Right atrium auricular region (tissue), 2 donors: ENCODE measurements at regions not wholly inside any gene's neighbourhood (a gene's known extent, or its start where the extent isn't known, plus 50 kb on each side); places are given as distances from the start of the nearest gene placed in this dataset.

ENCODE experiments used
- DNase-seq: peaks from one replicate; pipeline ENCODE4 v3.0.0-alpha.2; 2019; ENCODE audit warnings: low spot score
- H3K27ac ChIP-seq, 2 donors: fragments of 200-600 bp; sonication (generic); 1 replicate in 1 of 2; 2 replicates in 1 of 2; pipeline ENCODE4 v1.5.1; 2016 to 2019
- H3K27me3 ChIP-seq, 2 donors: fragments of 200-600 bp; sonication (generic); one replicate each; pipeline versions ENCODE4 v1.5.1 to v1.6.0; 2017 to 2019
- H3K36me3 ChIP-seq: fragments of 200-600 bp; sonication (generic); one replicate; pipeline ENCODE4 v1.5.1; 2016
- H3K4me1 ChIP-seq, 2 donors: fragments of 200-600 bp; sonication (generic); one replicate each; pipeline versions ENCODE4 v1.5.1 to v1.6.0; 2017 to 2019
- H3K4me3 ChIP-seq, 2 donors: fragments of 200-600 bp; sonication (generic); 1 replicate in 1 of 2; 2 replicates in 1 of 2; pipeline ENCODE4 v1.5.1; 2017 to 2019; ENCODE audit warnings: mild to moderate bottlenecking in 1 of 2, moderate library complexity in 1 of 2
- H3K9me3 ChIP-seq, 2 donors: fragments of 200-600 bp; sonication (generic); one replicate each; pipeline ENCODE4 v1.5.1; 2019
- CTCF ChIP-seq, 2 donors: fragments of 200-600 bp; sonication (generic); IDR thresholded peaks; one replicate each; pipeline ENCODE4 v1.5.1; 2019; ENCODE audit warnings: antibody characterized with exemption in 2 of 2

DNA sequence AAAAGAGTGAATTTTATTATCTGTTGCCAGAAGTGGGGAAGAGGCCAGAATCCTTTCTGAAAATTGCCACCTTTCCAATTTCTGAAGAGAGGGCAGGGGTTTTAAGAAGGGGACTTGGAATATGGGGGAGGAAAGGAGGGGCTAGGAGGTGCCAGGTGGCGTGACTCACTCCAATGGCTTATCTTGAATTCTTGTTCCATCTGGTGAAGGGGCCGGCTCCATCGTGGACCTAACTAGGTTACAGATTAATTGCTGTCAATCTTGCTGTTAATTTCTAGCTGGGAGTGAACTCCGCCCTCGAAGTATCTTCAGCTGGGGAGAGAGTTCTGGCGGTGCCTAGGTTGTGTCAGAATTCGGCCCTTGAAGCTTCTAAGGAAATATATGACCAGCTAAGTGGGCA is 138.7 kb downstream of the YTHDC2 start:
- H3K4me3 ChIP-seq = no peak overlapping the region
- DNase-seq = no peak
- no peaks in the 10 kb centered on the region for H3K4me1 ChIP-seq
- no peak for TF ChIP-seq CTCF (IDR thresholded peaks at IDR 0.05)
- H3K36me3 ChIP-seq = no peaks in the 10 kb centered on the region
- H3K9me3 ChIP-seq = peaks cover 0 to 3% of the 10 kb centered on the region in 2 donors
- H3K27ac ChIP-seq = no peak overlapping the region
- no peaks in the 10 kb centered on the region for H3K27me3 ChIP-seq

DNA sequence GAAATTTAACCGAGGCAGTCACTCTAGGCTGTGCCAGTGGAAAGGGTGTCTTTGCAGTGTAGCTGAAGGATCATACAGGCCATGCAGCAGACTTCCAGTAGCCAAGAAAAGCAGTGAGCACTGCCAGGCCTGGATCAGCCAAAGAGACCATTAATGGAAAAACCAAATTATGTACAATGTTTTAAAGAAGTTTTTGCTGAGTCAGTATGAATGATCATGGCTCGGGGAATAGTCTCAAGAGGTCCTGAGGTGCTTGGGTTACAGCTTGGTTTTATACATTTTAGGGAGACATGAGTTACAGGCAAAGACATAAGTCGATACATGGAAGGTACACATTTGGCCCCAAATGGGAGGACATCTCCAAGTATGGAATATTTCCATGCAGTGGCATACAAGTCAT is 141.3 kb downstream of the YTHDC2 start:
- H3K4me3 ChIP-seq = no peak overlapping the region
- DNase-seq = no peak
- H3K27me3 ChIP-seq = no peaks in the 10 kb centered on the region
- H3K27ac ChIP-seq = no peak overlapping the region
- no peaks in the 10 kb centered on the region for H3K36me3 ChIP-seq
- TF ChIP-seq CTCF (IDR thresholded peaks at IDR 0.05) = no peak
- H3K4me1 ChIP-seq = no peaks in the 10 kb centered on the region
- peaks cover 0 to 3% of the 10 kb centered on the region in 2 donors for H3K9me3 ChIP-seq

DNA sequence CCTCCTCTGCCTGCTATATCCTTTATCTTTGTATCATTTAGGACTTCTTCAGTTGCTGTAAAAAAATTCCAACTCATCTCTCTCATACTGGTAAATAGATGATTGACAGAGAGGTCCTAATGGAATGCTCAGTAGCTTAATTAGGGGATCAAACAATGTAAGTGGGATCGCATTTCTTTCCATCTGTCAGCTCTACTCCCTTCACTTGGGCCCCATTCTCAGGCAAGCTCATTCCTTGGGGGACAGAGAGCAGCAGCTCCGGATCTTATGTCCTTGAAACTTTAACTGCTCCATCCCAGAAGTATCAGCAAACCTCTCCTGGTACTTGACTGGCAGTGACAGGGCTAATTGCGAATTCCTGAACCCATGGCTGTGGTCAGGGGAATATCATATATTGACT is 146.7 kb downstream of the YTHDC2 start:
- TF ChIP-seq CTCF (IDR thresholded peaks at IDR 0.05) = no peak
- Histone ChIP-seq H3K9me3 (no peaks in the 10 kb centered on the region), H3K27ac (no peak overlapping the region), H3K4me1 (no peaks in the 10 kb centered on the region), H3K4me3 (no peak overlapping the region), H3K36me3 (no peaks in the 10 kb centered on the region), H3K27me3 (no peaks in the 10 kb centered on the region)
- DNase-seq = no peak

DNA sequence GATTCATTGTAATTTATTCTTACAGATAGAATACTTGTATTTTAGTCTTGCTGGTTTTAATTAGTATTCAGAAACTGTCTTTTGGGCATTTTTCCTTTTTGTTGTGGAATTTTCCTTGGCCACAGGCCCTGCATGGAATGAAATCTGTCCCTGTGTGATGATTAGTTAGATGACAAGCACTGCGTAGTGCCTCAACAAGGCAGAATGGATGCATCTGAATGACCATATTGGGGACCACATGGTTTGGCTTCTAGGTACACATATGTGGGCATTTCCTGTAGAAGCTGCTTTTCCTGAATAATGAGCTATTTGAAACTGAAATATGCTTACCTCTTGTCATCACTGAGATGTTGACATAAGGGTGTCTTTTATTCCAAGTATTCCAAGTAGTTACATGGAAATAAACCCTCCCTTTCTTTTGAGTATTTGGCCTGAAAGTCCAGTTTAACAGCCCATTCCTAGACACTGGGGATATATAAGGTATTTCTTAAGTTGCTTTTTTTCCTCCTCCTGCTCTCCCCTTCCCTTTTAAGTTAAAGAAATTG is 147.3 kb downstream of the YTHDC2 start:
- TF ChIP-seq CTCF (IDR thresholded peaks at IDR 0.05) = no peak
- H3K4me3 ChIP-seq = no peak overlapping the region
- H3K27me3 ChIP-seq = no peaks in the 10 kb centered on the region
- DNase-seq = no peak
- H3K27ac ChIP-seq = no peak overlapping the region
- no peaks in the 10 kb centered on the region for H3K4me1 ChIP-seq
- no peaks in the 10 kb centered on the region for H3K36me3 ChIP-seq
- no peaks in the 10 kb centered on the region for H3K9me3 ChIP-seq

- peak in 1 of 2 donors; percentile 26 for TF ChIP-seq CTCF (IDR thresholded peaks at IDR 0.05)
- Histone ChIP-seq H3K4me1 (no peaks in the 10 kb centered on the region), H3K36me3 (no peaks in the 10 kb centered on the region), H3K4me3 (no peak overlapping the region), H3K27me3 (no peaks in the 10 kb centered on the region), H3K27ac (no peak overlapping the region), H3K9me3 (no peaks in the 10 kb centered on the region)
- DNase-seq = no peak
These were observed 150.5 kb downstream of the YTHDC2 start for GRCh38 chr5:113663879-113664541.

DNA sequence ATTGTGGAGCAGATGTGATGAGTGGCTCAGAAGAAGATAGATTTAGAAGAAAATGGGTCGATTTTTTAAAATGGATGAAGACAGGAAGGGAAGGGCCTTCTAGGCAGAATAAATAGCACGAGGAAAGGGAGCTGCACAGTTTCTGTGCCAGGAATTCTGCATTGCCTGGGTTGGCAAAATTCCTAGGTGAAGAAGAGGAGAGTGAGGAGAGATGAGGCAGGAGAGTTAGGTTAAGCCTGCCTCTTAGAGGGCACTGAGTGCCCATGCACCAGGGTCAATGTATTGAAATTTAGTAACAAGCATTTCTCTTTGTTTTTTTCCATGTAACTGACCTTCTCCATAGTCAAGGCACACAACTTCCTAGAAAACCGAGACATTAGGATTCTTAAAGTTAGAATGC is 159.5 kb downstream of the YTHDC2 start:
- Histone ChIP-seq H3K27me3 (no peaks in the 10 kb centered on the region), H3K36me3 (no peaks in the 10 kb centered on the region), H3K4me3 (no peak overlapping the region), H3K9me3 (no peaks in the 10 kb centered on the region), H3K27ac (no peak overlapping the region), H3K4me1 (no peaks in the 10 kb centered on the region)
- TF ChIP-seq CTCF (IDR thresholded peaks at IDR 0.05) = no peak
- no peak for DNase-seq
